GM19455 (cell line): ENCODE measurements at regions not wholly inside any gene's neighbourhood (a gene's known extent, or its start where the extent isn't known, plus 50 kb on each side); places are given as distances from the start of the nearest gene placed in this dataset.

Experiments
- ATAC-seq: cut with Tn5 transposase; IDR thresholded peaks from one replicate; pipeline ENCODE4 v1.9.1; 2021; ENCODE audit not compliant: unreplicated experiment

DNA sequence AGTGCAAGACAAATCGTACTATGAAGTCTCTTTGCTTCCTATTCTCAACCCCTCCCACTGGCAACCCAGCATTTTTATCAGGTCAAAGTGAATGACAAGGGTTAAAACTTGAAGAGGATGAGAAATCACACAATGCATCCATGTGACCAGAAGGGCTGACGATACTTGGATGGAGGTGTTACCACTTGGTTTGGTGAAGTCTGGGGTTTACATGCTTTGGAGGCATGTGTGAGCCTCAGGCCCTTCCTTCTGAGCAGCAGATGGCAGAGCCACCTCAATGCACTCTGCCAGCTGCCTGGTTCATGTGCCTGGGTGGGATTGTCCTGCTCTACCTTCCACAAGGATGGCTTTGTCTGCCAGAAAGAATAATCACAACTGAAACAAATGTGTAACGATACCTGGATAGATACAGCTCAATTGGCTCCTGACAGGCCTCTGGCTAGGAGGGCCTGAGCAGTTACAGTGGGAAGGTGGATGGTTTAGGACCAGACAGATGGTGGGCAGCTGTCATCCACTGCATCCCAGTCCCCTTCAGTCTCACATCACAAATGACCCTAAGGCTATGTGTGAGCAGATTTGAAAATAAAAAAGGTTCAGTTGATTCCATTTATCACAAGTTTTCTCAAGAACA lies 51.5 kb upstream of the CNIH3 start:
- no peak for ATAC-seq

GRCh38 chr1:224565186-224565585 lies 50.9 kb upstream of the CNIH3 start:
- ATAC-seq: no peak

GRCh38 chr1:224565611-224566406 lies 50.3 kb upstream of the CNIH3 start:
- ATAC-seq: no peak
